ENCODE measurements at regions not wholly inside any gene's neighbourhood (a gene's known extent, or its start where the extent isn't known, plus 50 kb on each side); places are given as distances from the start of the nearest gene placed in this dataset.

DNA sequence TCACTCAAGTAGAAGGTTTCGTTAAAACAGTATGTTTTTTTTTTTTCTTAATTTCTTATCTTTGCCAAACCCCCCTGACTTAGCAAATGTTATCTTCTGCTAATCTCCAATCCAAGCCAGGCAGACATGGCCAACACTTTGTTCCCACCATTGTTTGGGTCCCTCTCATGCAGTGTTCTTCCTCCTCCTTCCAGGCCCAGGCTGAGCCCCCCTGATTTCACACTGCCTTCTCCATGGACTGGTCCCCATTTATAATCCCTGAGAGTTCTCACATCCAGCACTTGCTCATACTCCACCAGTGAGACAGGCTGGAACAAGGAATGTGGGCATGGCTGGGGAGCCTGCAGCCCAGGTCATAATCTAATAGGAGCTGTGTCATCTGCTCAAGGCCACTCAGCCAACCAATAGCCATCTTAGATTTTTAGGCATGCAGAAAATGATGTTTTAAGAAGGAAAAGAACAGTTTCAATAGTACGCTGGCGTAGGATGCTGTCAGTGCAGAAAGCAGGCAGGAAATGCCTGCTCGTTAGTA is 238.4 kb upstream of the CCDC196 start:
- TF ChIP-seq, protein P1, sequence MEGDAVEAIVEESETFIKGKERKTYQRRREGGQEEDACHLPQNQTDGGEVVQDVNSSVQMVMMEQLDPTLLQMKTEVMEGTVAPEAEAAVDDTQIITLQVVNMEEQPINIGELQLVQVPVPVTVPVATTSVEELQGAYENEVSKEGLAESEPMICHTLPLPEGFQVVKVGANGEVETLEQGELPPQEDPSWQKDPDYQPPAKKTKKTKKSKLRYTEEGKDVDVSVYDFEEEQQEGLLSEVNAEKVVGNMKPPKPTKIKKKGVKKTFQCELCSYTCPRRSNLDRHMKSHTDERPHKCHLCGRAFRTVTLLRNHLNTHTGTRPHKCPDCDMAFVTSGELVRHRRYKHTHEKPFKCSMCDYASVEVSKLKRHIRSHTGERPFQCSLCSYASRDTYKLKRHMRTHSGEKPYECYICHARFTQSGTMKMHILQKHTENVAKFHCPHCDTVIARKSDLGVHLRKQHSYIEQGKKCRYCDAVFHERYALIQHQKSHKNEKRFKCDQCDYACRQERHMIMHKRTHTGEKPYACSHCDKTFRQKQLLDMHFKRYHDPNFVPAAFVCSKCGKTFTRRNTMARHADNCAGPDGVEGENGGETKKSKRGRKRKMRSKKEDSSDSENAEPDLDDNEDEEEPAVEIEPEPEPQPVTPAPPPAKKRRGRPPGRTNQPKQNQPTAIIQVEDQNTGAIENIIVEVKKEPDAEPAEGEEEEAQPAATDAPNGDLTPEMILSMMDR (IDR thresholded peaks at IDR 0.05) = no peak
- TF ChIP-seq POLR2AphosphoS5 (IDR thresholded peaks at IDR 0.05) = no peak
